Skin of body (tissue), 1 donor: ENCODE measurements at regions not wholly inside any gene's neighbourhood (a gene's known extent, or its start where the extent isn't known, plus 50 kb on each side); places are given as distances from the start of the nearest gene placed in this dataset.
"Not testable (repeated sequence)": the region's sequence is repeated elsewhere in the genome, so short reads cannot be mapped to it uniquely, and the experiment has no call there.

Experiments
- DNase-seq: peaks from one replicate; lab custom pipeline; 2025; lab: John Stamatoyannopoulos, UW

DNA sequence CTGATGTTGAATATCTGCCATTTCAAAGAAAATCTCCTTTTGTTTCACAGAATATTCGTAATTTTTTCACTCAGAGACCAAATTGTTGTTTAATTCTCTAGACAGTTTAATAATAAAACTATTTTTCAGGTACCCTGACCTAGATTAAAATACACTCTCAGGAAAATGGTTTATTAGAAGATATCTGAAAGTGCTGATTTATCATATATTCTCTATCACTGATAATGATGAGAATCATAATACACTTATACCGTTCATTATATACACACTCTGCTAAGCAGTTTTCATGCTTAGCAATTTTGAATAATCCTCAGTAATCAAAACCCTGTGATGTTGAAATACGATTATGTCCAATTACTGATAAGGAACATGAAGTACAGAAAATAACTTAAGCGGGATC, 772.9 kb upstream of the CRIM1 start:
- no peak for DNase-seq

DNA sequence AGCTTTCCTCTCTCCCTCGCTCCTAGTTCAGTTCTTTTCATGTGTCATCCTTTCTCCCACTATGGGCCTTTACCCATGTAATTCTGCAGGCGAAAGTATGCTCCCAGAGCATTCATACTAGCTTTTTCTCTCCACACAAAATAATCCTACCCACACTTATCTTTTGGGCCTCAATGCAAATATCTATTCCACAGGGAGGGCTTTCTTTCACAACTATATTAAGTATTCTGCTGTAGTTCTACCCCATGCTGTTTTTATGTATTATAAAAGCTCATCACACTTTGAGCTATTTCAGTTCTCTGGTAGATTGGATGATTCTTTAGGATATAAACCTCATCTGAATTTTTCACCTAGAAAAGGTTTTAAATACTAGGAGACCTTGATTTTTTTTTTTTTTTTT, 774.6 kb upstream of the CRIM1 start:
- no peak for DNase-seq

DNA sequence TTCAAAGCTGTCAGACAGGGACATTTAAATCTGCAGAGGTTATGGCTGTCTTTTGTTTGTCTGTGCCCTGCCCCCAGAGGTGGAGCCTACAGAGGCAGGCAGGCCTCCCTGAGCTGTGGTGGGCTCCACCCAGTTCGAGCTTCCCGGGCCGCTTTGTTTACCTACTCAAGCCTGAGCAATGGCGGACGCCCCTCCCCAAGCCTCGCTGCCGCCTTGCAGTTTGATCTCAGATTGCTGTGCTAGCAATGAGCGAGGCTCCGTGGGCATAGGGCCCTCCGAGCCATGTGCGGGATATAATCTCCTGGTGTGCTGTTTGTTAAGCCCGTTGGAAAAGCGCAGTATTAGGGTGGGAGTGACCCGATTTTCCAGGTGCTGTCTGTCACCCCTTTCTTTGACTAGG, 787.0 kb upstream of the CRIM1 start:
- not testable (repeated sequence) for DNase-seq

DNA sequence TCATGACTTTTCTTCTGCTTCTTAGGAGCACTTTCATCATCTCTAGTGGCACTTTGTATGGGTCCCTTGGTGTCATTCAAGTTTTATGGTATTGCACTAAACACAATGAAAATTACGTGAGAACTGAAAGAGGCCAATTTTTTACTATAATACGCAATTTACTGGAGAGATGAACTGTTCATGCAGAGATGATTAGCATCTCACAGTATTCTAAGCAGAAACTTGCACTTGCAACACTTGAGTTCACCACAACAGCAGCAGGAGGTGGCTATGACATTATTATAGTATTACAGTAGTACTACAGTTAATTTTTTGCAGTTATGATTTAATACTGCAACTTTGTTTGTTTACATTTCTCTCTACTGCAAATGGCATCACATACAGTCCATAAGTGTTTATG, 793.1 kb upstream of the CRIM1 start:
- no peak for DNase-seq

DNA sequence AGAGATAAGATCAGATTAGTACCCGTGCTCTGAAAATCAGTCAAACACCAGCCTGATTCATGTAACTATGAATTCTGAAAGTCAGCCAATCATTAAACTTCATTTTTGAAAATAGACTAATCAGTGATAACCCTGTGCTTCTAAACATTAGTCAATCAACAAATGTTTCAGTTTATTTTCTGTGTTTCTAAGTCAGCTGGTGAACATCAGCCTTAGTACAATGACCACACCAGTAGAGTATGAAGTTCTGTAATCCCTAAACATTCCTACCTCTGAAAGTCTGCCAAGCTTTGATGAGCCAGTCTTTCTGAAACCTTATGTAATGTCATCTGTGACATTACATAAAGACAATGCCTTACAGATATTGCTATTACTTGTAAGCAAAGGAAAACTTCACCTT, 807.4 kb upstream of the CRIM1 start:
- DNase-seq: peak; percentile 41

DNA sequence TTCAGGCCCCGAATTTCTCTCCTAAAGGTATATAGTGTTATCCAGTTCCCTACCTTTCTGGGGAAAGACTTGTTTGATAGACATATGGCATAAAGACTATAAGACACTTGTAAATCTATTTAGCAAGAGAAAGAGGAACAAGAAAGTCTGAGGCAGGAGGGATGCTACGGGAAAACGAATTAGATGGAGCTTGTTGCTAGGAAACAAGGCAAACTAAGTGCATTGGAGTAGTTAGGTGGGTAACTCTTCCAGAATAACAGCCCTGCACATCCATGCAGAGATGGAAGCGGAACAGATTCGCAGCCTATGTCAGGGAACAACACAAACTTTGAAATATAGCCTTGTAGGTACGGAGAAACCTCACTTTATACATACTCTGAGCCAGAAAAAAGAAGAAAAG, 810.3 kb upstream of the CRIM1 start:
- no peak for DNase-seq

DNA sequence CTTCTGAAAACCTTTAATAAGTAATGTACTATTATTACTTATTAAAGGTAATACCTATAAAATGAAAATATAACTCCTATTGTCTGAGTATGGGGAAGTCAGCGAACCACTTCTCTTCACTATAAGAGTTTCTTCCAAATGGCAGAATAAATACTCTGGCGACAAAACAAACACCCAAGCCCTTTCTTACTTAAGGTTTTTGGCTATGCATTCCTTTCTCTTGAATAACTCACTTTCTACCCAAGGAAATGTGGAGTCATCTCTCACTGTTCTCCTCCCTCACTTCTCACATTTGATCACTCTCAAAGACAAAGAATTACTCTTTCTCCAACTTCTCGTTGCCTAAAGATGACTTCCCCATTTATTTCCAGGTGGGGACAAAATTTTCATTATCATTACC, 816.8 kb upstream of the CRIM1 start:
- DNase-seq: no peak

DNA sequence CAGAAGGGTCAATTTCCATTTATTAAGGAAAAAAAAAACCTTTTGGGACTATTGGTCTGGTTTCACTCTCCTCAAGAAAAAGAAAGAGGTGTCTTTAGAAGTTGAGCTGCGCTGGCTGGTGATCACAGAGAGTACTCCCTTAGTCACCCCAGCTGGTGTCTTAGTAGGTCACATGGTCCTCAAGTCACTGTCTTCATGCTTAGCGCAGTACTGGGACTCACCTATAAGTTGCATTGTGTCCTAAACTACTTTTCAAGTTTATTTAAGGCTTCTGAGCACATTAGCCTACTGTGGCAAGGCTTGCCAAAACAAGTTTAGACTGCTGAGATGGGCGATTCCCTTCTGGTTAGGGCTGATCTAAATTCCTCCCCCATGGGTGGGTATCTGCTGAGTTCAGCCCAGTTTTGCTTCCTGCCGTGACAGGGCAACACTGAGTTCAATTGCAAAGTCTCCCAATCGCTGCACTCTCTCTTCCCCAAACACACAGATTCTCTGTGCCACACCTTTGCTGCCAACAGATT, 824.9 kb upstream of the CRIM1 start:
- DNase-seq: no peak

DNA sequence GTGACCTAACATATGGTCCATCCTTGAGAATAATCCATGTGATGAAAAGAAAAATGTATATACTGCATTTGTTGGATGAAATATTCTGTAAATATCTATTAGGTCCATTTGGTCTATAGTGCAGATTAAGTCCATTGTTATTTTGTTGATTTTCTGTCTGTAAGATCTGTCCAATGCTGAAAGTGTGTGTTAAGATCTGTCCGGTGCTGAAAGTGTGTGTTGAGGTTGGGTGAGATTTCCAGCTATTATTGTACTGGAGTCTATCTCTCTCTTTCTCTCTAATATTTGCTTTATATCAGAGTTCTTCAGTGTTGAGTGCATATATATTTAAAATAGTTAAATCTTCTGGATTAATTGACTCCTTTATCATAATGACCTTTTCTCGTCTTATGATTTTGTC, 828.8 kb upstream of the CRIM1 start:
- no peak for DNase-seq

DNA sequence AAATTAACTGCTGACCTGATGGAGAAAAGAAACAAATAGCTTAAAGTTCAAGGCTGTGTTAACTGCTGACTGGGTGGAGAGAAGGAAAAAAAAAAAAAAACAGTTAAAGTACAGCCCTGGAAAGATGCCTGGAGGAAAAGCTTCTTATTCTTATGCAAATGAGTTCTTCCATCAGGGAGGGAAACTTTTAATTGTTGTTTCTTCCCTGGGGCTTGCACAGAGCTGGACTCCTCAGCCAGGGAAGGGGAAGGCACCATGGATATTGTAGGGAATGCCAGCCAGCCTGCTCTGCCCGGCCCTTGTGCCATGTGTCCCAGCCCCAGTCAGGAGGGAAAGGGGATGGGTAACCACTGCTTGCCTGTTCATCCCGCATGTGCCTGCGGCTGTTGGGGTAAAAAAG, 833.1 kb upstream of the CRIM1 start:
- DNase-seq: no peak

DNA sequence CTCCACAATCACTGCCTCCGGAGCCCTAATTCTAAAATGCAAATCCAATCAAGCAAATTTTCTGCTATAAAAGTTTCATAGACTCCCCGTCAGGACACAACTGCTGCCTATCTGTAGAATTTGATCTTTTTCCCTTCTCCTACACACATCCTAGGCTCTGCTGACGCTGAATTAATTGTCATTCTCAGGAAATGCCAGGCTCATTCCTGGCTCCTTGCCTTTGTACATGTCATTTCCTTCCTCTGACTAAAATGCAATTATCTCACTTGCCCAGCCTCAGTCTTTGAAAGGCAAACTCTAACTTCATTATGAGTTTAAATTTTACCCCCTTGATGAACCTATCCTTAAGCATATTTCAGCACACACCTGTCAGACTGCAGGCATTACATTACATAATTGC, 844.9 kb upstream of the CRIM1 start:
- peak; percentile 7 for DNase-seq

DNA sequence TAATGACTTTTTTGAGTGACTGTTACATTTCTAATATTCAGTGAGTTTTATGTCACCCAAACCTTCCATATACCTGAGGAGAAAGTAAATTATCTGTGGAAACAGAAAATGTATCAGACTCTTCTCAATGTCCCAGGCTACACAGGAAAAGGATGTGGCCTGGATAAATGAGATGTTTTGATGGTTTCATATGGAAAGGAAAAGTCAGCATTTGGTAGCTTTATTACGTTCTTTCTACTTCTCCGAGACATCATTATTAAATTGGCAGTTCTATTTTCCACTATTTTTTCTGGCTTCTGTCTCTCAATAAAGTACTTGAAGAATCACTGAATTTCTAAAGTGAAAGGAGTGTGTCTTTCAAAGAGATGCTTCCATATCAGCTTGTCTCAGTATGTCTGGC, 847.0 kb upstream of the CRIM1 start:
- no peak for DNase-seq

DNA sequence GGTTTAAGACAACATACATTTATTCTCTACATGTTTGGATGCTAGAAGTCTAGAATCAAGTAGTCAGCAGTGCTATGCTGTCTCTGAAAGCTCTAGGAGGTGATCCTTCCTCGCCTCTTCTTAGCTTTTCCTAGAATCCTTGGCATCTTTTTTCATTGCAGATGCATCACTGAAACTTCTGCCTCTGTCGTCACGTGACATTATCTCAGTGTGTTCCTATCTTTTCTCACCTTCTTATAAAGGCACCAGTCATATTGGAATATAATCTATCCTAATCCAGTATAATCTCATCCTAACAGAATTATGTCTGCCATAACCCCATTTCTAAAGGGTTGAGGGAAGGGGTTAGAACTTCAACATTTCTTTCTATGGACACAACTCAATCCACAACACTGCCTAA, 851.2 kb upstream of the CRIM1 start:
- no peak for DNase-seq

DNA sequence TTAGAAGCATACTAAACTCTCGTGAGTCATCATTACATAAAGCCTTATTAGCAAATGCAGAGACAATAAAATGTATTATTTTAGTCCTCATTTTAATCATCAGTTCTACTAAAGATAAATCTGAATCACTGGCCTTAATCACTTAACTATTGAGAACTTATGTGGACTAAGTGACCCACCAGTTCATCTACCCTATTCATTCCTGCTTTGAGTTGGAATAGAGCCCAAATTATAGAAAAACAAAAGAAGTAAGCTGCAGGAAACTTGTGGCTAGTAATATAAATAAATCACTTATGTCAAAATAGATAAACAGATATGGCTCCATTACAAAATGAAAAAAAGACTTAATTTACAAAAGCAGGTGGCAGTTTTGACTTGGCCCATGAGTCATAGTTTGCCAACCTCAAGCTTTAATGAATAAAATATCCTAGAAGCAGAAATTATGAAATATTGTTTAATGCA, 851.8 kb upstream of the CRIM1 start:
- no peak for DNase-seq

DNA sequence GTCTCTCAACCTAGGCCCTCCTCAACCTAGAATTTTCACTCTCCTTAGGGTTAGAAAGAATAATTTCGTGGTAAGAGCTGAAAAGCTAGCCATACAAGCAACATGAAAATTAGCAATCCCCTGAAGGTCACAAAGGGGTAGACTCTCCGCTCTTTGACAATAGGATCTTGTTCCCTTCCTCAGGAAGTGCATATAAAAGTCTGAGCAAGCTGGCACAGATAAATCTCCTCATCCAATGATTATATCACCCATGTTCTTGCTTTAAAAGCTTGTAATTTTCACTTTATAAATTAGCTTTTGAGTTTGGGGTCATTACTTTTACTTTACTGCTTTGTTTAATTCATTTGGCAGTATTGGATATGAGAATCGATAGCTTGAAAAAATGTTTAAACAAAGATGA, 852.3 kb upstream of the CRIM1 start:
- no peak for DNase-seq

DNA sequence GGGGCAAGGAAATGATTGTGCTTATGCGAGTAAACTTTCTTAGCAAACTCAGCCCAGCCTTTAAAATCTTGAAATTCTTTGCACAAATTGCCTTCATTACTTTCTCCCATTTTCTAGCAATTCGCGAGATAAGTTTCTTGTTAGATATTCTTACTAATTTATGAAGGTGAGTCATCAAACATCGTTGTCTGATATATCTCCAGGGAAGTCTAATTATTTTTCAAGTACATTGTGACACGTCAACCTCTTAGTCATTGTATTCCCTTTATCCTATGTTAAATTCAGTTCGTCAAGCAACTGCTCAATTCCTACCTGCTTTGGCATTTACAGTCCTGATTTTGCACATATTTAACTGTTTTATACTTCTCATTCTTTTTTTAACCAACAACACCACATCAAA, 854.5 kb upstream of the CRIM1 start:
- DNase-seq: no peak

DNA sequence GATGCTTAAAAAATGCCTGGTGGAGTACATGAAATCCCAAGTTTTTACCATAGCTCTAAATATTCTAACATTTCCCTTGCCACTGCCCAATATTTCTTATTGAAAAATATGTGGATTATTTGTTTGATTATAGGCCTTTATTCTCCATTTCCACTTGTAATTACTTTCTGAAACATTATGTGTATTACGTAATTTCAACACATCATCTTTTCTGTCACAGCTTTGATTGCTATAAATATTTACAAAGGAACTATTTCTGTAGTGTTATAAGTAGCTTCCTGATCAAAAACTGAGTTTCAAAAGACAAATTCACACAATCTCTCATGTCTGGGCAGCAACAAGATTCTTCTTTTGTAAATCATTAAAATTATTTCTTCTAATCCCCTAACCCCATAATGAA, 859.6 kb upstream of the CRIM1 start:
- no peak for DNase-seq

DNA sequence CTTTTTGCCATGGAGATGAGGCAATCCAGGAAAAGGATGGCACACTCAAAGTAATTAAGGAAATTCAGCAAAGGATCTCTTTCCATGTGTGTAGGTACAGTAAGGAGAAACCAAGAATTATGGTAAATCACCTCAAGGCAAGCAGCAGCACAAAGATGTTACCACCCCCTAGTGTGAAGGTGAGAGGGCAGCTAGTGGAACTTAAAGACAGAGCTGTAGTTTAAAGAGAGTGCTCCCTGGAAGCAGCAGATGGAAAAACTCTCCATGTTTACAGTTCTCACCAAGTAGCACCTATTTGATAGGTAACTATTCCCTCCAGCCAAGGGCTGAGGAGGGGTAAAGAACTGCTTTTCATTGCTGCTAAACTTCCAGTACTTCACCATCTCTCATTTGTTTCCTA, 860.4 kb upstream of the CRIM1 start:
- DNase-seq: no peak

DNA sequence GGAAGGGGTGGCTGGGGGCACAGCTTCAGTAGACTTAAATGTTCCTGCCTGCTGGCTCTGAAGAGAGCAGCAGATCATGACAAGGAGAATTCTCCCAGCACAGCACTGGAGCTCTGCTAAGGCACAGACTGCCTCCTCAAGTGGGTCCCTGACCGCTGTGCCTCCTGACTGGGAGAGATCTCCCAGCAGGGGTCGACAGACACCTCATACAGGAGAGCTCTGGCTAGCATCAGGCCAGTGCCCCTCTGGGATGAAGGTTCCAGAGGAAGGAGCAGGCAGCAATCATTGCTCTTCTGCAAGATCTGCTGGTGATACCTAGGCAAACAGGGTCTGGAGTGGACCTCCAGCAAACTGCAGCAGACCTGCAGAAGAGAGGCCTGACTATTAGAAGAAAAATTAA, 877.5 kb upstream of the CRIM1 start:
- DNase-seq: not testable (repeated sequence)

DNA sequence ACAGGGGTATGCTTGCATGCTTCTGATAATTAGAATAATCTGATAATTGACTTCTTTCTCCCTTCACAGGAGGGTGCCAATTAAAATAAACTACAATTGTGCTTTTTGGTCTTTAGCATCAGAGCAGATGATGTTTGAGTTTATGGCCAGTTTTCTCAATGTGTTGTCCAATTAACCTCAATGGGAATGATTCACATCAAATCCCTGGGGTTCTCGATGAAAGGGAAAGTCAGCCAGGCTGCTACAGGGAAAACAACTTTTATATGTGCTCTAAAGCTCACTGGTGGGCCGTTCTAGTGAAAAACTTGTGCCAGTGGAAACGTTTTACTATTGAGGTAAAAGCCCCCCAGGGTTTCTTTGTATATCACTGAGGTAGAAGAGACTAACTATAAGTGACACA, 887.3 kb upstream of the CRIM1 start:
- DNase-seq: no peak

DNA sequence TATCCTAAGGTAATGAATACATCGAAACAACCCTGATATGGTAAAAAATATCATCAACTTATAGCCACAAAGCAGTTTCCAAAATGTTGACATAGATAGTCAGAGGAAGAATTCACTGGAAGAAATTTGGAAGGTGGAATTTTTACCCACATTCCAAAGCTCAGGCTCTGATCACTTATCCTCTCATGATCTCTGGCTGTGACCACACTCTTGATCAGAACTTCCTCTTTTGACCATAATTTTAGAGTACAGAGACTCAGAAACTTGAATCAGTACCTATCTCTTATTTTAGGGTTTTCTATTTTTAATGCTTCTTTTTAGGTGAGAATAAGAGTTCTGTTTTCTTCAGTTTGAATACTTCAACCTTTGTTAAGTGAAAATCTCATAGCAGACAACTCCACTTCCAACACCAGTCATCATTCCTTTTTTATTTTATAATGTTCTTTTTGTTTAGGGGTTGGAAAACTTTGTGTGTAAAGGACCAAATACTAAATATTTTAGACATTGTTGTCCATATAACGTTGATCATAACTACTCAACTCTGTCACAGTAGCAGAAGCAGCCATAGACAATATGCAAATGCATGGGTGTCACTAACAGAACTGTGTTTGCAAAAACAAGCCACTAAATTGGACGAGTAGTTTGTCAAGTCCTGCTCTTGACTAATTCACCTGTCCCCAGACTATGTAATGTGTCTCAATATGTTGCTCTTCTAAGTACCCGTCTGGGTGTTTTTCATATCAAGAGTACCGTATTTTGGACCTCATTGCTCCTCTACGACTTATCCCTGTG, 891.6 kb upstream of the CRIM1 start:
- DNase-seq: no peak

DNA sequence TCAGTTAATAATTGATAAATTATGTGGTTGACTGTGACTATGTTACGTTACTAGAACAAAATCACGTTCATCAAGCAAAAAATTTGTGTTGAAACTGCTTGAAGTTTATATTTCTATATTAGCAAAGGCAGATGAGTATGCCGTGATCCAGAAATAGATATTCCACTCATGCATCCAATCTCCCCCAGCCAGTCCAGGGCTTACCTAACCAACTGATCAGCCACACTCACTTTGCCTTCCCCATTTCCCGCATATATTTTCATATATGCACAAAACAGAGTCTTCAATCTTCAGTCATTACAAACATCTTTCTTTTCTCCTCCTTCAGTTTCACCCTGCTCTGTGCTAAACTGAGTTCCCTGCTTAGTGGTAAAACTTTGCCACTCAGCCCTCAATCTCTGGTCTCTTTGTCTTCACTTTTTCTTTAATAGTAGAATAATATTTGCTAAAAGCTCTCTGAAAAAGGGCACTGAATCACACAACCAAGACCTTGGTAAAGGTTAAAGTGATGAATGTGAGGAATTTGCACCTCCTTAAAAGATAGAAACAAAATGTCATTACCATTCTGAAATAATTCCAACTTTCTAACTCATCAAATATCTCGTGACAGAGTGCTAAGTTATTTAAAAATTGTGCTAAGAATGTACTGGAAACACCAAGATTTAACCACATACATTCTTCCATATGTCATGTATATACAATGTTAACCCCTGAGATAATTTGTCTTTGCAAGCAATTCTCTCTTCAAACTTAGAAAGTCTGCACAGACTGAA, 893.2 kb upstream of the CRIM1 start:
- DNase-seq: no peak

DNA sequence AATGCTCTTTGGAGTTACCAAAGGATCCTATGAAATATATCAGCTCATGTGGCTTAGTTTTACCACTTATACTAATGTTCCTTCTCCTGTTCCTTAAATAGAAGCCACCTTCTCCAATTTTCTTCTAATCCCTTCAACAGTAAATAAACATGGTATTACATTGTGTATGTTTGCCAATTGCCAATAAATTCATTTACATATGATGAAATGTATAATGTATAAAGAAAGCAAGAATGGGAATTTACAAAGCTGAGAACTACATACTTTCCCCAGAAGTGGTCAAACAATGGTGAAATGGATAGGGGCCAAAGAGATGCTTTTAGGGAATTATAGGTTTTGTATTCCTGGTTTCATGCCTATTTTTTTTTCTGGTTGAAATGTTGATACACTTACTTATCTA, 894.2 kb upstream of the CRIM1 start:
- no peak for DNase-seq
